Psoas muscle (tissue), 7 donors: ENCODE measurements at regions not wholly inside any gene's neighbourhood (a gene's known extent, or its start where the extent isn't known, plus 50 kb on each side); places are given as distances from the start of the nearest gene placed in this dataset.

ENCODE experiments used
- ATAC-seq, 4 donors: fragments of 200-7000 bp; cut with Tn5 transposase; one replicate each; pipeline ENCODE4 v1.9.1; 2020; ENCODE audit warnings: moderate library complexity in 3 of 4, mild to moderate bottlenecking in 2 of 4
- DNase-seq, 2 donors: peaks; one replicate each; pipeline ENCODE4 v3.0.0-alpha.2; 2020
- H3K27ac ChIP-seq: fragments of 200-600 bp; one replicate; pipeline ENCODE4 v1.8.0; 2022
- H3K27me3 ChIP-seq, 3 donors: fragments of 200-600 bp in 1 of 3; one replicate each; pipeline versions ENCODE4 v1.6.1 to v1.8.0; 2013 to 2022; ENCODE audit warnings: low read length in 2 of 3, mild to moderate bottlenecking in 2 of 3, moderate library complexity in 1 of 3; ENCODE audit not compliant: insufficient read depth in 3 of 3
- H3K36me3 ChIP-seq, 2 donors: fragments of 200-600 bp in 1 of 2; one replicate each; pipeline versions ENCODE4 v1.6.1 to v1.8.0; 2013 to 2022; ENCODE audit warnings: low read depth in 1 of 2, mild to moderate bottlenecking in 1 of 2, moderate library complexity in 1 of 2; ENCODE audit not compliant: insufficient read depth in 1 of 2
- H3K4me1 ChIP-seq: fragments of 200-600 bp; one replicate; pipeline ENCODE4 v1.8.0; 2022
- H3K4me3 ChIP-seq: fragments of 200-600 bp; one replicate; pipeline ENCODE4 v1.8.0; 2022; ENCODE audit warnings: mild to moderate bottlenecking
- H3K9me3 ChIP-seq: fragments of 200-600 bp; one replicate; pipeline ENCODE4 v1.8.0; 2022
- CTCF ChIP-seq: fragments of 200-600 bp; IDR thresholded peaks from one replicate; pipeline ENCODE4 v1.8.0; 2022; ENCODE audit warnings: antibody characterized with exemption
- WGBS, 3 donors: extraction: QIAGEN DNeasy Blood & Tissue Kit; methylation state at CpG; one replicate each; pipeline versions ENCODE4 v1.1.6 to v1.1.7; 2013; 5-methylcytosine and 5-hydroxymethylcytosine counted together
- intact Hi-C, 2 donors: fragments of 100-400 bp; cut with DNase I; formaldehyde crosslinking; loops; one replicate each; pipeline versions ENCODE4 v1.11.0 to v1.14.2; 2022
- donor health status: healthy with polysubstance abuse.
- donor health status: DM: no; HTN: no; CAD: no; lungs with moderate emphysema.
- donor health status: Bipolar disorder and iron deficiency.
- donor health status: healthy.
- donor health status: DM: yes; HTN: yes; CAD: no.
- donor health status: DM: no; HTN: no; CAD: no.
- donor health status: DM: yes; HTN: yes; CAD: no.

GRCh38 chr1:185514311-185514710 lies 197.3 kb upstream of the IVNS1ABP start:
- intact Hi-C loops, result no loop called here

GRCh38 chr1:185512442-185512841 lies 195.4 kb upstream of the IVNS1ABP start:
- intact Hi-C loops, result no loop called here
- H3K9me3 ChIP-seq, result no peaks in the 10 kb centered on the region
- H3K27me3 ChIP-seq, result no peaks in the 10 kb centered on the region
- DNase-seq (no peak), ATAC-seq (no peak)
- no peak overlapping the region for H3K27ac ChIP-seq
- no peaks in the 10 kb centered on the region for H3K4me1 ChIP-seq
- no peak overlapping the region for H3K4me3 ChIP-seq
- no peak for TF ChIP-seq CTCF
- WGBS, 3 donors, result 70 to 77% (median 70%) methylated on average over 4 of the region's 4 CpGs
- H3K36me3 ChIP-seq, result no peaks in the 10 kb centered on the region

More at GRCh38 chr1:185514311-185514710, 197.3 kb upstream of the IVNS1ABP start:
- DNase-seq (no peak), ATAC-seq (no peak)
- no peaks in the 10 kb centered on the region for H3K36me3 ChIP-seq
- no peaks in the 10 kb centered on the region for H3K9me3 ChIP-seq
- no peak overlapping the region for H3K27ac ChIP-seq
- H3K27me3 ChIP-seq, result no peaks in the 10 kb centered on the region
- H3K4me3 ChIP-seq, result no peak overlapping the region
- no peaks in the 10 kb centered on the region for H3K4me1 ChIP-seq
- no peak for TF ChIP-seq CTCF

GRCh38 chr1:185501099-185501498 lies 184.1 kb upstream of the IVNS1ABP start:
- Histone ChIP-seq H3K4me3 (no peak overlapping the region), H3K9me3 (peaks cover 4% of the 10 kb centered on the region), H3K36me3 (no peaks in the 10 kb centered on the region), H3K27me3 (no peaks in the 10 kb centered on the region), H3K27ac (no peak overlapping the region), H3K4me1 (no peaks in the 10 kb centered on the region)
- intact Hi-C loops, result no loop called here
- ATAC-seq (no peak), DNase-seq (no peak)
- TF ChIP-seq CTCF, result no peak
- 94 to 98% (median 94%) methylated on average over 2 of the region's 2 CpGs for WGBS, 3 donors

GRCh38 chr1:185500001-185500626 lies 183.1 kb upstream of the IVNS1ABP start:
- H3K36me3 ChIP-seq, result no peaks in the 10 kb centered on the region
- H3K9me3 ChIP-seq, result no peaks in the 10 kb centered on the region
- WGBS, 3 donors, result 69 to 72% (median 70%) methylated on average over 4 of the region's 4 CpGs
- H3K4me3 ChIP-seq, result no peak overlapping the region
- intact Hi-C loops, result no loop called here
- no peak for TF ChIP-seq CTCF
- no peaks in the 10 kb centered on the region for H3K4me1 ChIP-seq
- no peak overlapping the region for H3K27ac ChIP-seq
- no peaks in the 10 kb centered on the region for H3K27me3 ChIP-seq
- ATAC-seq (no peak), DNase-seq (no peak)

GRCh38 chr1:185498207-185498606 lies 181.2 kb upstream of the IVNS1ABP start:
- no peaks in the 10 kb centered on the region for H3K4me1 ChIP-seq
- no peaks in the 10 kb centered on the region for H3K36me3 ChIP-seq
- intact Hi-C loops, result no loop called here
- 82 to 91% (median 87%) methylated on average over 2 of the region's 2 CpGs for whole genome bisulfite sequencing, 3 donors
- DNase-seq (no peak), ATAC-seq (no peak)
- no peaks in the 10 kb centered on the region for H3K9me3 ChIP-seq
- no peak for TF ChIP-seq CTCF
- no peak overlapping the region for H3K4me3 ChIP-seq
- no peaks in the 10 kb centered on the region for H3K27me3 ChIP-seq
- no peak overlapping the region for H3K27ac ChIP-seq
